ENCODE measurements at regions not wholly inside any gene's neighbourhood (a gene's known extent, or its start where the extent isn't known, plus 50 kb on each side); places are given as distances from the start of the nearest gene placed in this dataset.

GRCh38 chr13:34085204-34085603 is 267.3 kb downstream of the RFC3 start:
- no peak overlapping the region for H3K4me3 Mint-ChIP-seq
- no peaks in the 10 kb centered on the region for H3K4me1 Mint-ChIP-seq (ENCODE audit: low read depth in 2 of 2)
- H3K27me3 Mint-ChIP-seq, result no peaks in the 10 kb centered on the region
- peaks cover 9 to 12% of the 10 kb centered on the region in 2 donors for H3K9me3 Mint-ChIP-seq
- no peak overlapping the region for H3K27ac Mint-ChIP-seq
- DNase-seq (no peak), ATAC-seq (replicated peaks) (no peak)
- H3K36me3 Mint-ChIP-seq (ENCODE audit: insufficient read depth), result no peaks in the 10 kb centered on the region

- no peaks in the 10 kb centered on the region for H3K4me1 Mint-ChIP-seq (ENCODE audit: low read depth in 2 of 2)
- no peak overlapping the region for H3K27ac Mint-ChIP-seq
- peaks cover 9 to 12% of the 10 kb centered on the region in 2 donors for H3K9me3 Mint-ChIP-seq
- H3K4me3 Mint-ChIP-seq, result no peak overlapping the region
- ATAC-seq (replicated peaks) (no peak), DNase-seq (no peak)
- H3K36me3 Mint-ChIP-seq (ENCODE audit: insufficient read depth), result no peaks in the 10 kb centered on the region
- H3K27me3 Mint-ChIP-seq, result no peaks in the 10 kb centered on the region
These were observed 268.3 kb downstream of the RFC3 start for GRCh38 chr13:34086281-34086680.

GRCh38 chr13:34087791-34088190 is 269.8 kb downstream of the RFC3 start:
- H3K4me1 Mint-ChIP-seq (ENCODE audit: low read depth in 2 of 2), result no peaks in the 10 kb centered on the region
- no peak overlapping the region for H3K4me3 Mint-ChIP-seq
- H3K36me3 Mint-ChIP-seq (ENCODE audit: insufficient read depth), result no peaks in the 10 kb centered on the region
- H3K9me3 Mint-ChIP-seq, result peaks cover 9 to 12% of the 10 kb centered on the region in 2 donors
- no peak overlapping the region for H3K27ac Mint-ChIP-seq
- DNase-seq (no peak), ATAC-seq (replicated peaks) (no peak)
- no peaks in the 10 kb centered on the region for H3K27me3 Mint-ChIP-seq

GRCh38 chr13:34103854-34104253 is 285.9 kb downstream of the RFC3 start:
- Mint-ChIP-seq H3K4me1 (ENCODE audit: low read depth in 2 of 2) (no peaks in the 10 kb centered on the region), H3K27me3 (no peaks in the 10 kb centered on the region), H3K27ac (no peak overlapping the region), H3K4me3 (no peak overlapping the region), H3K36me3 (ENCODE audit: insufficient read depth) (no peaks in the 10 kb centered on the region), H3K9me3 (peaks cover 0 to 4% of the 10 kb centered on the region in 2 donors)
- DNase-seq (no peak), ATAC-seq (replicated peaks) (no peak)

GRCh38 chr13:34104853-34105252 is 286.9 kb downstream of the RFC3 start:
- Mint-ChIP-seq H3K9me3 (peaks cover 0 to 5% of the 10 kb centered on the region in 2 donors), H3K4me3 (no peak overlapping the region), H3K36me3 (ENCODE audit: insufficient read depth) (no peaks in the 10 kb centered on the region), H3K4me1 (ENCODE audit: low read depth in 2 of 2) (no peaks in the 10 kb centered on the region), H3K27me3 (no peaks in the 10 kb centered on the region), H3K27ac (peak overlapping the region in 1 of 2 donors; percentile 44)
- ATAC-seq (replicated peaks), result no peak
- no peak for DNase-seq

- ATAC-seq (replicated peaks) (no peak), DNase-seq (no peak)
- Mint-ChIP-seq H3K27me3 (no peaks in the 10 kb centered on the region), H3K4me1 (ENCODE audit: low read depth in 2 of 2) (no peaks in the 10 kb centered on the region), H3K4me3 (no peak overlapping the region), H3K9me3 (peaks cover 0 to 6% of the 10 kb centered on the region in 2 donors), H3K27ac (no peak overlapping the region), H3K36me3 (ENCODE audit: insufficient read depth) (no peaks in the 10 kb centered on the region)
These were observed 289.9 kb downstream of the RFC3 start for GRCh38 chr13:34107806-34108205.

GRCh38 chr13:34108410-34108809 is 290.5 kb downstream of the RFC3 start:
- Mint-ChIP-seq H3K27me3 (no peaks in the 10 kb centered on the region), H3K9me3 (peaks cover 0 to 6% of the 10 kb centered on the region in 2 donors), H3K4me1 (ENCODE audit: low read depth in 2 of 2) (no peaks in the 10 kb centered on the region), H3K4me3 (no peak overlapping the region), H3K27ac (no peak overlapping the region), H3K36me3 (ENCODE audit: insufficient read depth) (no peaks in the 10 kb centered on the region)
- no peak for DNase-seq
- ATAC-seq (replicated peaks), result no peak

GRCh38 chr13:34114581-34114980 is 296.6 kb downstream of the RFC3 start:
- ATAC-seq (replicated peaks) (no peak), DNase-seq (no peak)
- no peak overlapping the region for H3K4me3 Mint-ChIP-seq
- no peaks in the 10 kb centered on the region for H3K27me3 Mint-ChIP-seq
- no peaks in the 10 kb centered on the region for H3K4me1 Mint-ChIP-seq (ENCODE audit: low read depth in 2 of 2)
- H3K36me3 Mint-ChIP-seq (ENCODE audit: insufficient read depth), result no peaks in the 10 kb centered on the region
- no peak overlapping the region for H3K27ac Mint-ChIP-seq
- H3K9me3 Mint-ChIP-seq, result peaks cover 6 to 8% of the 10 kb centered on the region in 2 donors

GRCh38 chr13:34116651-34117050 is 298.7 kb downstream of the RFC3 start:
- H3K27ac Mint-ChIP-seq, result no peak overlapping the region

GRCh38 chr13:34124666-34125306 is 306.8 kb downstream of the RFC3 start:
- no peak for ATAC-seq (replicated peaks)
- DNase-seq, result no peak
- no peaks in the 10 kb centered on the region for H3K36me3 Mint-ChIP-seq (ENCODE audit: insufficient read depth)
- H3K9me3 Mint-ChIP-seq, result peaks cover 0 to 8% of the 10 kb centered on the region in 2 donors
- H3K4me3 Mint-ChIP-seq, result no peak overlapping the region
- H3K27me3 Mint-ChIP-seq, result no peaks in the 10 kb centered on the region
- no peaks in the 10 kb centered on the region for H3K4me1 Mint-ChIP-seq (ENCODE audit: low read depth in 2 of 2)
- H3K27ac Mint-ChIP-seq, result no peak overlapping the region

More at GRCh38 chr13:34116651-34117050, 298.7 kb downstream of the RFC3 start:
- Mint-ChIP-seq H3K36me3 (ENCODE audit: insufficient read depth) (no peaks in the 10 kb centered on the region), H3K4me3 (no peak overlapping the region), H3K27me3 (no peaks in the 10 kb centered on the region), H3K9me3 (peaks cover 6 to 14% of the 10 kb centered on the region in 2 donors), H3K4me1 (ENCODE audit: low read depth in 2 of 2) (no peaks in the 10 kb centered on the region)
- no peak for ATAC-seq (replicated peaks)
- DNase-seq, result no peak

GRCh38 chr13:34127523-34127922 is 309.6 kb downstream of the RFC3 start:
- no peak for ATAC-seq (replicated peaks)
- Mint-ChIP-seq H3K4me1 (ENCODE audit: low read depth in 2 of 2) (no peaks in the 10 kb centered on the region), H3K9me3 (no peaks in the 10 kb centered on the region), H3K27ac (no peak overlapping the region), H3K4me3 (no peak overlapping the region), H3K36me3 (ENCODE audit: insufficient read depth) (no peaks in the 10 kb centered on the region), H3K27me3 (no peaks in the 10 kb centered on the region)
- DNase-seq, result no peak

GRCh38 chr13:34128661-34129060 is 310.7 kb downstream of the RFC3 start:
- Mint-ChIP-seq H3K27me3 (no peaks in the 10 kb centered on the region), H3K4me3 (no peak overlapping the region), H3K27ac (no peak overlapping the region), H3K4me1 (ENCODE audit: low read depth in 2 of 2) (no peaks in the 10 kb centered on the region), H3K9me3 (no peaks in the 10 kb centered on the region), H3K36me3 (ENCODE audit: insufficient read depth) (no peaks in the 10 kb centered on the region)
- no peak for ATAC-seq (replicated peaks)
- no peak for DNase-seq

- Mint-ChIP-seq H3K36me3 (ENCODE audit: insufficient read depth) (no peaks in the 10 kb centered on the region), H3K4me1 (ENCODE audit: low read depth in 2 of 2) (no peaks in the 10 kb centered on the region), H3K27ac (no peak overlapping the region), H3K4me3 (no peak overlapping the region), H3K9me3 (no peaks in the 10 kb centered on the region), H3K27me3 (no peaks in the 10 kb centered on the region)
- ATAC-seq (replicated peaks), result no peak
- no peak for DNase-seq
These were observed 311.5 kb downstream of the RFC3 start for GRCh38 chr13:34129436-34129835.

- H3K9me3 Mint-ChIP-seq, result peaks cover 6 to 7% of the 10 kb centered on the region in 2 donors
- H3K4me1 Mint-ChIP-seq (ENCODE audit: low read depth in 2 of 2), result no peaks in the 10 kb centered on the region
- ATAC-seq (replicated peaks) (no peak), DNase-seq (no peak)
- no peaks in the 10 kb centered on the region for H3K27me3 Mint-ChIP-seq
- H3K27ac Mint-ChIP-seq, result no peak overlapping the region
- H3K4me3 Mint-ChIP-seq, result no peak overlapping the region
- no peaks in the 10 kb centered on the region for H3K36me3 Mint-ChIP-seq (ENCODE audit: insufficient read depth)
These were observed 319.3 kb downstream of the RFC3 start for GRCh38 chr13:34137200-34137599.

All from effector memory CD8-positive, alpha-beta T cell (primary cell).